Central memory CD4-positive, alpha-beta T cell (primary cell): ENCODE measurements at regions not wholly inside any gene's neighbourhood (a gene's known extent, or its start where the extent isn't known, plus 50 kb on each side); places are given as distances from the start of the nearest gene placed in this dataset.

Experiments
- DNase-seq: peaks from one replicate; pipeline ENCODE4 v3.0.0; 2022

DNA sequence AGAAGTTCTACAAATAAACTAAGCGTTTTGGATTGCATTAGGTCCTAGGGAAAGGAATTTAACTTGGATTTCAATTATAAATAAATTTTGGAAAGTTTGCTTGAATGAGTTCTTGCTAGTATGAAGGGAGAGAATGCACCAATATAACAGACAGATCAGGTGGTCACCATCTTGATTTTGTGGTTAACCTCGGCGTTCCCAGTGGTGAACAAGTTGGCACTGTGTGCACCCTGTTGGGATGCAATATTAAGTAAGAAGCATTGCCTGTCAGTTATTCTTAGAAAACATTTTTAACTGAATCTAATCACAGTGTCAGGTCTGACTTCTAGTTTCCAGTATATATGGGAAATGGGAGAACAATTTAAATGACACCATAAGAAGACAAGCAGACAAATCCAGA, 673.4 kb downstream of the SLC4A3 start:
- DNase-seq: no peak

DNA sequence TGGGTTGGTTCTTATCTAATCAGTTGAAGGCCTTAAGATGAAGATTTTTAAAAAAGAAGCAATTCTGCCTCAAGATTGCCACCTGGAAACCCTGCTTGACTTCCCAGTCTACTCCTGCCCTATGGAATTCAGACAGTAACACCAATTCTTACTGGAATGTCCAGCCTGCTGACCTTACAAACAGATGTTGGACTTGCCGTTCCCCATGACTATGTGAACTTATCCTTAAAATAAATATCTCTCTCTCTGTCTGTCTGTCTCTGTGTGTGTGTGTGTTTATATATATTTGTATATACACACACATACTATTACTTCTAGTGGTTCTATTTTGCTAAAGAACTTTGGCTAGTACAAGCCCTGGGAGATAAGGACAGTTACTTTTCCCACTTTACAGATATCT, 675.3 kb downstream of the SLC4A3 start:
- no peak for DNase-seq

DNA sequence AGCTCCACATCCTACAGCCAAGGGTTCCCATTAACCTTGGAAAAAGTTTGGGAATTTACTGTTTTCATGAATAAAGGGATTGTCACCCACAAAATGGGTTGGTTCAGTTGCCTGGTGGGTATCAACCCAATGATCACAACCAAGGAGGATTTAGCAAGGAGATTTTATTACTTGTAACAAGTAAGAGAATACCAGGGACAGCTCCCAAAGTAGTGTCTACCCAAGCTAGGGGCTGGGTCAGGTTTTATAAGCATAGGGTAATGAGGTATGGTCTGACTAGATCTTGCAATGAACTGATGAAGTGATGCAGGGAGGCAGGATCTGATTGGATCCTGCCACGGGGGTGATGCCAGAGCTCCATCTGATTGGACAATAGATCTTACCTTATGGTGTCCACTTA, 681.8 kb downstream of the SLC4A3 start:
- no peak for DNase-seq

DNA sequence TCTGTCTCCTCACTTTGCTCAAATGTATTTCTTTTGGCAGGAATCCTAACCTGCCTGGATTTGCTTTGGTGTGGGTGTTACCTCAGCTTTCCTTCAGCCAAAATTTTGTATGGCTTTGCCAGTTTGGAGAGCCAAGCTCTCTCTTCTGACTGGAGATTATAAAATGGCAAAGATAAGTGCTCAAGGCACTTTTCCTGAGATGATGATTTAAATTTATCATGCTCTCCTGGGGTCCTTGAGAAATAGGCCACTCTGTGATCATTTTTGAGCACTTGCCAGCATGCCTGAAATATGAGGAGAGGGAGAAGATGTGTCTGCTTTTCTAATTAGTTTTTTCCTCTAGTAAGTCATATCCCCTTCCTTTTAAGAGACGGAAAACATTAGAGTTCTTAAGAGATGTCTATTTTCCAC, 683.0 kb downstream of the SLC4A3 start:
- DNase-seq: no peak

DNA sequence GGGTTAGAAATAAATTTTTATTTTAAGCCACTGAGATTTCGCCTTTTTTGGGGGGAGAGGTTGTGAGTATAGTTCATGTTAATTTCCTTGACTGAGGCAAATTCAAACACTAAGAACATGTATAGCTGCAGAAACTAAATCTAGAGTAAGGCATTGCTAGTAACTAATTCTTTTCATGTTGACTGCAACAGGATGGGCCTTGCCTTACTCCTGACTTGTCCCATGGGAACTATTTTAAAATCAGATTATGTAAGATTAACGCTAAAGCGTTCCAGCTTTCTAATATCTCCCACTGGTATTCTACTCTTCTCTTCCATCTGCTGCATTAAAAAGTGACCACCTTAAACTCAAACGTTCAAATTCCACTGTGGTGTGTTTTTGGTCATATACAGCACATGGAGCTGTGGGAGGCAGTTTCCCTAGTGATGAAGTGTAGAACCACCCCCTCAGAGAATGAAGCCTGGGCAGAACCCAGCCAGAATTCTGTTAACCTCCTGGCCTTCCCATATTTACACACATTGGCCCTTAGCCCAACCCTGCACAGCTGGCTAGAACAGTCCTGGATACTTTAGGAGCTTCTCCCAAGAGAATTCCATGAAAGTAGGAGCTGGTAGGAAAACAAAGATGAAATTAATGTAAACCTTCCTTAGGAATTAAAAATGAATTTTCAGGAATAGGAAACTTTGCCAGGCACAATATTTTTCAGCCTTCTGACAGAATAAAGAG, 687.8 kb downstream of the SLC4A3 start:
- DNase-seq: no peak

DNA sequence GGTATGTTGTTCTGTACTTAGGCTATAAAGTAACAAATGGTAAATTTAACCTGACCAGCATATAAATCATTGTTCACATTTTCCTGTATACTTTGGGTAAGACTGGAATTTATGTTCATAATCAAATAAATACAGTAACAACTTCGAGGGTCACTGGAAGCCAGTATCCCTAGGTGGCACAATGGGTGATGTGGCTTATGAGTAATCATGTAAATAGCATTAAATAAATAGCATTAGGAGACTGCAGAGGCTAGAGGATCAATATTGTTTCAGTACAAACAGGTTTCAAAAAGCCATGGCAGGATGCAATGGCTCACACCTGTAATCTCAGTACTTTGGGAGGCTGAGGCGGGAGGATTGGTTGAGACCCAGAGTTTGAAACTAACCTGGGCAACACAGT, 690.6 kb downstream of the SLC4A3 start:
- DNase-seq: no peak

DNA sequence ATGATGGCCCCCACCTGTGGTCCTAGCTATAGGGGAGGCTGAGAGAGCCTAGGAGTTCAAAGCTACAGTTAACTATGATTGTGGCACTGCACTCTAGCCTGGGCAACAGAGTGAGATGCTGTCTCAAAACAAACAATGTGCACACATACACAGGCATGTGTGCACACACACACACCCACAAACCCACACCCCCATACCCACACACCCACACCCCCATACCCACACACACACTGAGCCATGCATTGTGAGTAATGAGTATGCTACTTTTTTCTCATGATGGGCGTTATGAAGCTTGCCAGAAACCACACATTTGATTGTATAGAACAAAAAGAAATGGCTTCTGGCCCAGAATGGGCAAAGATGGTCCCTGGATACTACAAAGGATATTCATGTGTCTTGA, 691.1 kb downstream of the SLC4A3 start:
- no peak for DNase-seq

DNA sequence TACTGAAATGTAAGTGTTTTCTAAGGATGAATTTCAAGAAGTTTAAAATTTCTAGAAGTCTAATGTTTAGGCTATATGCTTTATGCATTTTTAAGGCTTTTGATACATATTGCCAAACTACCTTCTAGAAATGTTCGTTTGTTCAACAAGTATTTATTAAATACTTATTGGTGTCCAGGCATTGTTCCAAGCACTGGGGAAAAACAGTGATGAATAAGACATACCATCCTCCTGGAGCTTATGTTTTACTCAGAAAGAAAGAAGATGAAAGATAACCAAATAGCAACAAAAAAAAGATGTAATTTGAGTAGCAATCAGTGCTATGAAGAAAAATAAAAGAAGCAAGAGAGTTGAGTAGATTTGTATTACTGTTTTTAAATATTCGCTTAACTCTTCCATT, 692.9 kb downstream of the SLC4A3 start:
- DNase-seq: no peak

DNA sequence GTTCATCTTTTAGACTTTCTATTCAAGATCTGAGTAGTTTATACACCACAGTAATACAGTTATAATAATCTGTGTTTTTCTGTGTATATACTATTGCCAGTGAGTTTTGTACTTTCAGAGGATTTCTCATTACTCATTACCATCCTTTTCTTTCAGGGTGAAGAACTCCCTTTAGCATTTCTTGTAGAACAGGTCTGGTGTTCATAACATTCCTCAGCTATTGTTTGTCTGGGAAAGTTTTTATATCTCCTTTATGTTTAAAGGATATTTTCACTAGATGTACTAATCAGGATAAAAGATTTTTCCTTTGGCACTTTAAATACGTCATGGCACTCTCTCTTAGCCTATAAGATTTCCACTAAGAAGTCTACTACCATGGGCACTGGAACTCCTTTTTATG, 705.5 kb downstream of the SLC4A3 start:
- DNase-seq: no peak

DNA sequence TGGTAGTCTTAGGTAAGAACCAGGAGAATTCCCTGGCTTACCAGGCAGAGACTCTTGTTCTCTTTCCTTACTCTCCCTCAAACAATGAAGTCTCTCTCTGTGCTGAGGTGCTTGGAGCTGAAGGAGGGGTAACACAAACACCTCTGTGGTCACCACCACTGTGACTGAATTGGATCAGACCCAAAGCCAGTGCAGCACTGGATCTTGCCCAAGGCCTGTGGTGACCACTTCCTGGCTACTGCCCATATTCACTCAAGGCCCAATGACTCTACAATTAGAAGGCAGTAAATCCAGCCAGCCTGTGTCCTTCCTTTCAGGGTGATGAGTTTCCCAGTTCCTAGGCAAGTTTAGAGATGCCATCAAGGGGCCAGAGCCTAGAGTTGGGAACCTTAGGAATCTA, 706.8 kb downstream of the SLC4A3 start:
- no peak for DNase-seq

DNA sequence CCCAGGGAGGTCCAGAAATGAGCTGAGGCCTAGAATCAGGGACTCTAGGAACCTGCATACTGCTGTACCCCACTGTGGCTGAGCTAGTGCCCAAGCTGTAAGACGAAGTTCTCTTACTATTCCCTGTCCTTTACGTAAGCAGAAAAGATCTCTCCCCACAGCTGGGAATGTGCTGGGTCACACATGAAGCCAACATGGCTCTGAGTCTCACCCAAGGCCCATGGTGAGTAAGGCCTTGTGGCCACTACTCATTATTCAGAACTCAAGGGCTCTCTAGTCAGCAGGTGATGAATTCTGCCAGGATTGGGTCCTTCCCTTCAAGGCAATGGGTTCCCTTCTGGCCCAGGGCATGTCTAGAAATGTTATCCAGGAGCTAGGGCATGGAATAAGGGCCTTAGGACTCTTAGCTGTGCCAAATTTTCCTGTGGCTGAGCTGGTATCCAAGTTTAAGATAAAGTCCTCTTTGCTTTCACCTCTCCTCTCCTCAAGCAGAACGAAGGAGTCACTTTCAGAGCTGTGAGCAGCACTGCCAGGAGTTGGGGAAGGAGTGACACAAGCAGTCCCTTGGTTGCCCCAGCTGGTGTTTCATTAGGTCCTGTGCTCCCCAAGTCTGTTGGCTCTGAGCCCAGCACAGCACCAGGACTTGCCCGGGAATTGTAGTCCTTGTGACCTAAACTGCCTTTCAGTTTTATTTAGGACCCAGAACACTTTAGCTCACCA, 707.6 kb downstream of the SLC4A3 start:
- DNase-seq: no peak

DNA sequence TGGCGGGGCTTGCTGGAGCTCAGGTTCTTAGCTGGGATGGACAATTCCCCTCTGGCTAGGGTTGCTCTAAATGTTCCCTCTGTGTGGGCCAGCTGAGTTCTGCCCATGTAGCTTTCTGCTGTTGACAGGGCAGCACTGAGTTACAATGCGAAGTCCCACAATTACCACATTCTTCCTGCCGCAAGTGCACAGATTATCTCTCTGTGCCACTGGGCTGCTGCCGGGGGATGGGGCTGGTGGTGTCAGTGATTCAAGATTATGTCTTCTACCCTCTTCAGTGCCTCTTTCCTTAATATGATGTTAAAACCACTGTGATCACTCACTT, 708.1 kb downstream of the SLC4A3 start:
- no peak for DNase-seq

DNA sequence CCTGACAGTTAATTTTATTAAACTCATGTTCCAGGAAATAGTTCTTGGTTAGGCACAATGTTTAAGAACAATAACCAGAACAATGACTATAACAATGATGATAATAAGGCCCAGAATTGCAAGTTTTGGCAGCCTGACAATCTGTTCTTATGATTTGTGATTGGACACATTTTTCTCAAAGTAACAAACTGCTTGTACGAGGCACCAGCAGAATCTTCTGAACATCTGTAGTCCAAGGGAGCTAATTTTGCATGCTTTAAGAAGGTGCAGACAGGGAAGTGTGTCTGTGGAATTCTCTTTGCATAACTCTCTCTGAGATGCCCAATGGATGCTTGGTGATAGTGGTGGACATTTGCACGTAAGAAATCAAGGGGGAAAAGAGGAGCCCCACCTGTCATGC, 709.3 kb downstream of the SLC4A3 start:
- no peak for DNase-seq

DNA sequence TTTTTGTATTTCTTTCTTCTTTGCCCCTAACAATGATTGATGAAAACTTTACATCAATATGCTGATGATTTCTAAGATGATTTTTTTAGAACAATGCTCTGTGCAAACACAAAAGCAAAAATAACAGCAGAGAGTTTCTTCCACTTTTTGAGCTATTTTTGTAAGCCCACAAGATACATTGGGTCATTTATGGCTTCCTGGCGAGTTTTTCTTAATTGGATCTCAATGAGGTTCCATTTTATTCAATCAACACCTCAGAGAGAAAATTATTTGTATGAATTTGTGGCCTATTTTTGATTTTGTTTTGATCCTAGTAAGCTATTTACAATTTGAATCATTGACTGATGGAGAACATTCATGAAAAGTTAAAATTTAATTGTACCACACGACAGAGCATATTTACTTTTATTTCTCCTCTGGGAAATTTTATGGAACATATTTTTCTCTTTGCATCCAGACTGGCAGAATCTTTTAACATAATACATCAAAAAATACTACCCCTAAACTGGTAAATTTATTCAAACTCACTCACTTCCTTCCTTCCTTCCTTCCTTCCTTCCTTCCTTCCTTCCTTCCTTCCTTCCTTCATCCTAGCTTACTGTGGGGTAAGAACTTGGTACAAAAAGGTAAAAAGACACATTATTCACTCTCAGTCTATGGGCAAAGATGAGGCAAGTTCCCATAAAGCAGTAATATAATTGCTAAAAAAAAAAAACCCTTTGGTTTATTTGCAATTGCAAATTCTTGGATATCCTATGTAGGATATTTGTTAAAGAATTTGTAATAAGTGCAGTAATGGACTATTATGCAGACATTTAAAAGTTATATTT, 710.4 kb downstream of the SLC4A3 start:
- DNase-seq: no peak

DNA sequence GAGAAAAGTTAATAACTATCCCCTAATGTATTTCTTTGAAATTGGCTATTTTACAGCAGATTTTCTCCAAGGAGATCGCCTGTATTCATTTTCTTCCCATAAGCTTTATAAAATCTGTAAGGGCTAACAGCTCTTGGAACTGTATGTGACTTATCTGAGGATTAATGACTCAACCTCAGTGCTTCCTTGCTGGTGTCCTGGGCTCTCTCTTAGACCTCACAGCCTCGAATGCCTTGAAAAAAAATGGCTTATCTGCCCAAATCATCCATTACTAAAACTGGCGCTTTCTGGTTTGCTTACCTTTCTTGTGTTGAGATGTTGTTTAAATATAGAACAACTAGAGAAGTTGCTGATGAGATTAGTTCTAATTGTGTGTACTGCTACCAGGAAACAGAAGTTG, 713.6 kb downstream of the SLC4A3 start:
- DNase-seq: no peak

DNA sequence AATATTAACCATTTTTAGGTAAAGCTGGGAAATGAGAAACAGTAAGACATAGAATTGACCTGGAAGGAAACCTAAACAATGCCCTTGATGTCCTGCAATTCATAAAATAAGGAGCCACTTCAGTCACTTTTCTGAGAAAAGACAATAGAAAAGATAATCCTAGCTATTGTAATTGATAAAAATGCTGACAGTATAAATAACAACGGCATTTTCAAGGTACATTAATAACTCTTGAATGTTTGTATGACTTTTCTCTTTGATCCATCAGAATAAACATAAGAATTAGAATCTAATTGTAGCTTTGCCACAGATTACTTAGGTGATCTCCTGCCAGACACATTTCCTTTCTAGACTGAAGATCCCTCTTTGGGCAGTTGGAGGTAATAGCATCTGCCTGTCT, 719.5 kb downstream of the SLC4A3 start:
- no peak for DNase-seq

DNA sequence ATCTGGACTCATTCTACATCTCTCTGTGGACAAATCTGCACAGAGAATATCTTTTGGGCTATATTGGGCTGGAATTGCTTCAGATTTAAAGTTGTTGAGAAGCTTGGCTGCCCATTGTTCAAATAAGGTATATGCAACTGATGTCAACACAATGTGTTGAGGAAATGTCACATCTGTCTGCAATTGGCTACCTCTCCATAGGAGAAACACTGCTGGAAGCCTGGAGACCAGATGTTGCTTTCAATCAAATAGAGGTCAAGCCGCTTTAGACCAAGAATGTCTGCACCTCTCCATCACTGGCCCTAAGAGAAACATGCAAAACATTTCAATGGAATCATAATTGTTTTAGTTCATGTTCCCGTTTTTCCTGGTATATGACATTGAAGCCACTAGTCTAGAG, 720.2 kb downstream of the SLC4A3 start:
- DNase-seq: no peak

DNA sequence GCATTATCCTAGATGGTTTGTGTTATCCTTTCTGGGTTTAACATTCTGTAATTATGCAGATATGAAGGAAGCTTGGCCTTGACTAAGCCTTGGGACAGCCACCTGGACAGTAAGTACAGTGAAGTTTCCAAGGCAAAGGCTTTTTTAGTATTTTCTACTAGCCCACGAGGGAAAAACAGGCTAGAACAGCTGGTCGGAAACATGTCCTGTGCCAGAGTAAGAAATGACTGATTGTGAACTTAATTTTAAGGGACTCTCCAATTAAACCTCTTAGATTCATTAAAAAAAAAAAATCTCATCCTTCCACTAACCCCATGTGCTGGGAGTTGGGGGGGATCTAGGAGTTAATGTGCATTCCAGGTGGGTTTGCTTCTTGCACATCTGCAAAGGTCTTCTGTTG, 720.8 kb downstream of the SLC4A3 start:
- no peak for DNase-seq

DNA sequence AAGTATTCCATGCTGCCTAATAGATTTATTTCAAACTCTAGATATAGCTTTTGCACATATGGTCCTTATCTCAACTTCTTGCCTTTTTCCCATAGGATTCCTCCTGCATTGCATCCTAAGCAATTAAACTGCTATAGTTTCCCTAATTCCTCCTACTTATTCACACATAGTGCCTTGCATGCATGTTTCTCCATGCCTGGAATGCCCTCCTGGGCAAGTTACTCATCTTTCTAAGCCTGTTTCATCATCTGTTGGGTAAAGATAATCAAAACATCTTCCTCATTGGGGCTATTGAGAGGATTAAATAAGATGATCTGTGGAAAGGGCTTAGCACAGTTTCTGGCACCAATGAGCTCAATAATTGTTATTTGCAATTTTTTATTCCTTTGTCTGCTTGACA, 726.5 kb downstream of the SLC4A3 start:
- no peak for DNase-seq

DNA sequence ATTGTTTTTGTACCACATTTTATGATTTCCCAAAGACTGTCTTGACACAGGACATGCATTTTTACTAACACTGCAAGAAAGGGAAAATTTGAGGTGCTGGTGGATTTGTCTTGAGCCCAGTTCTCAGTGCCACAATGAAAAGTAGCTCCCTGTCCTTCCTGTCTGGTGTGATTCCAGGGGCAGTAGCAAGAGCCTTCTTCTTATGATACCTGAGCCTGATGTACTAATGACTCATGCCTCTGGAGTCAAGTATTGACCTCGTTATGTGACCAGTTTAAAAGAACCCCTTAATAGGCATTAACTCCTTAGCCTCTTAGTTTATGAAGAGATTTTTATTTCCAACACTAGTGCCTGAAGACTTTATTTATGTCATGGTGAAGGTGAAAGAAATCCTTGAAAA, 728.6 kb downstream of the SLC4A3 start:
- DNase-seq: no peak

DNA sequence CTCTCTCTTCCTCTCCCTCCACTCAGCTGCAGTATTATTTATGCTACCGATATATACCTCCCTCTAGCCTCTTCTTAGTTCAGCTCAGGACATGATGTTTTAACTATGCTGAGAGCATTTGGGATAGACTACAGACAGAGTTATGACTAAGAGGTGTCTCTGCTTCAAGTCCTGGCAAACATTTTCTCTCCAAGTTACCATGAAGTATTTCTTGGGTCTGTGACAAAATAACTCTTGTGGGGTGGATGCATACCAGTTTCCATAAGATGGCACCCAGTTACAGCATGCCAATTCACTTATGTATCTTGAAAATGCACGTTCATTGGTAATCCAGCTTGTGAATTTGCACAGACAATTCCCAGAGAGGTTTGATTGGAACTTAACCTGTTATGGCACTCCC, 737.6 kb downstream of the SLC4A3 start:
- no peak for DNase-seq

DNA sequence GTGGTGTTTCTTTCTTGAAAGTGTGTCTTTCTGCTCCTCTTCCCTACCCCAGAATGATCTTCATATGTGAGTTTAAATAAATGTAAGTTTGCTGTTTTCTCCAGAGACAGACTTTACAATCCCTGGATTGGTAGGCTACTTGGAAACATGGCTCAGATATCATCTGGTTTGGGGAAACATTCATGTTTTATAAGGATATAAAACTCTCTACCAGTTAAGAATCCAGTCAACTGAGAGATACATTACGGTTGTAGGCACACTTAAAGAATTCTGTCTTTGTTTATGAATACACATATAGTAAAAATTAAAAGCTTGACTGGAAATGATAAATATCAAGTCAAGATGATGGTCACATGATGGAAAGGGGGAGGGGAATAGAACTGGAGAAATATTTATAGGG, 739.3 kb downstream of the SLC4A3 start:
- no peak for DNase-seq

DNA sequence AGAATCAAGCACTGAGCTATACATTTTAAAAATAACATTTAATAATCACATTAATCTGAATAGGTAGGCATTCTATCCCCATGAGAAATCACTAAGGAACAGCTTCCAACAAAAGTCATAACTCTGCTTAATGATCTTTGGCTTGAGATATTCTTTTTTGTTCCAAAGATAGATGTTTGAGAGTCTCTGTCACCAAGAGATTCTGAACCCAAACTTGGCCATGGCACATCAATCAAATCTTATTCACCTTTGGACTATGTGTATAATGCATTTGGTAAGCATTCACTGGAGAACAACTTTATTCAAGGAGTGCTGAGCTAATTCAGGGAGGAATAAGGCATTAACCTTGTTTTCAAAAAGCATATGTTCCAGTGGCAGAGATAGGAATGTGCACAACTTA, 743.3 kb downstream of the SLC4A3 start:
- DNase-seq: no peak

DNA sequence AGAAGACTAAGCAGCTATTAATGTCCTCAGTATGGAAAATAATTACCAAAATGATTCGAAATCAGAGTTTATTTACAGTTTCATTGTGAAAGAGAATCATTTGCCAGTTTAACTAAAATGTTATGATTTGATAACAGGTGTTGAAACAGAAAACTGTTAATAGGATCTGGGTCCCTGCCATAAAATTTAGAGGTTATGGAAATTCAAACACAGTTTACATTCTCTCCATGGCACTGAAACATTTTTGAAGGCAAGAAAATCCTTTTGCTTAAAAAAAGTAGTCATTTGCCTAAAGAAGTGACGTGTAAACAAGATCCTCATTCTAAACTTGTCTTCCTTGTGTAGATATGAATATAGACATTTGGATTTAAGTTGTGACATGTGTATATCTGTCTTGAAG, 743.8 kb downstream of the SLC4A3 start:
- DNase-seq: no peak
